IPS-11a (cell line): ENCODE measurements at regions not wholly inside any gene's neighbourhood (a gene's known extent, or its start where the extent isn't known, plus 50 kb on each side); places are given as distances from the start of the nearest gene placed in this dataset.
"Not testable (repeated sequence)": the region's sequence is repeated elsewhere in the genome, so short reads cannot be mapped to it uniquely, and the experiment has no call there.

ENCODE experiments used
- H3K4me3 ChIP-seq: one replicate; pipeline ENCODE4 v1.5.1; 2013; ENCODE audit warnings: low read depth, low read length, control low read depth

GRCh38 chr20:60768216-60768615 lies 483.8 kb upstream of the CDH4 start:
- no peak overlapping the region for H3K4me3 ChIP-seq

- no peak overlapping the region for H3K4me3 ChIP-seq
Measured at GRCh38 chr20:60780388-60781025, 471.6 kb upstream of the CDH4 start.

GRCh38 chr20:60782959-60783625 lies 469.0 kb upstream of the CDH4 start:
- no peak overlapping the region for H3K4me3 ChIP-seq

GRCh38 chr20:60785301-60785700 lies 466.8 kb upstream of the CDH4 start:
- H3K4me3 ChIP-seq, result no peak overlapping the region

GRCh38 chr20:60785785-60786184 lies 466.3 kb upstream of the CDH4 start:
- no peak overlapping the region for H3K4me3 ChIP-seq

GRCh38 chr20:60786686-60787217 lies 465.3 kb upstream of the CDH4 start:
- H3K4me3 ChIP-seq, result no peak overlapping the region

- H3K4me3 ChIP-seq, result no peak overlapping the region
Measured at GRCh38 chr20:60787276-60787675, 464.8 kb upstream of the CDH4 start.

GRCh38 chr20:60788070-60788469 lies 464.0 kb upstream of the CDH4 start:
- H3K4me3 ChIP-seq, result no peak overlapping the region

- H3K4me3 ChIP-seq, result no peak overlapping the region
Measured at GRCh38 chr20:60789399-60789798, 462.7 kb upstream of the CDH4 start.

GRCh38 chr20:60790339-60790738 lies 461.7 kb upstream of the CDH4 start:
- H3K4me3 ChIP-seq, result not testable (repeated sequence)

- H3K4me3 ChIP-seq, result no peak overlapping the region
Measured at GRCh38 chr20:60791823-60792222, 460.2 kb upstream of the CDH4 start.

GRCh38 chr20:60792941-60793340 lies 459.1 kb upstream of the CDH4 start:
- H3K4me3 ChIP-seq, result no peak overlapping the region

GRCh38 chr20:60794674-60795073 lies 457.4 kb upstream of the CDH4 start:
- no peak overlapping the region for H3K4me3 ChIP-seq

GRCh38 chr20:60795651-60796050 lies 456.4 kb upstream of the CDH4 start:
- no peak overlapping the region for H3K4me3 ChIP-seq

GRCh38 chr20:60800185-60800584 lies 451.9 kb upstream of the CDH4 start:
- H3K4me3 ChIP-seq, result no peak overlapping the region

GRCh38 chr20:60802676-60803075 lies 449.4 kb upstream of the CDH4 start:
- H3K4me3 ChIP-seq, result no peak overlapping the region

GRCh38 chr20:60803335-60804055 lies 448.6 kb upstream of the CDH4 start:
- no peak overlapping the region for H3K4me3 ChIP-seq

- no peak overlapping the region for H3K4me3 ChIP-seq
Measured at GRCh38 chr20:60804240-60804917, 447.7 kb upstream of the CDH4 start.

- H3K4me3 ChIP-seq, result no peak overlapping the region
Measured at GRCh38 chr20:60804918-60805630, 447.0 kb upstream of the CDH4 start.

GRCh38 chr20:60806354-60806753 lies 445.7 kb upstream of the CDH4 start:
- no peak overlapping the region for H3K4me3 ChIP-seq

- no peak overlapping the region for H3K4me3 ChIP-seq
Measured at GRCh38 chr20:60806824-60807223, 445.2 kb upstream of the CDH4 start.
